ENCODE measurements at regions not wholly inside any gene's neighbourhood (a gene's known extent, or its start where the extent isn't known, plus 50 kb on each side); places are given as distances from the start of the nearest gene placed in this dataset.

- TF ChIP-seq FOSL2 (IDR thresholded peaks at IDR 0.05; ENCODE audit: borderline replicate concordance, low read depth) (no peak), PBX3 (IDR thresholded peaks at IDR 0.05) (no peak)
Observed at GRCh38 chr1:96048572-96049212, 672.9 kb upstream of the PTBP2 start (continued).

GRCh38 chr1:96049759-96050409 lies 671.7 kb upstream of the PTBP2 start:
- Histone ChIP-seq H2AFZ (ENCODE audit: low read depth) (no peak overlapping the region), H3K27ac (ENCODE audit: low read depth in 2 of 2, low read length in 1 of 2) (no peak overlapping the region), H3K9me3 (no peaks in the 10 kb centered on the region), H3K9ac (no peak overlapping the region), H3F3A (replicated peaks; ENCODE audit: insufficient read depth) (no peaks in the 10 kb centered on the region), H3K4me3 (ENCODE audit: low read depth in 2 of 2, low read length in 1 of 2) (no peak overlapping the region), H3K27me3 (ENCODE audit: insufficient read depth) (no peaks in the 10 kb centered on the region), H3K36me3 (replicated peaks in 1 of 2; ENCODE audit: control insufficient read depth in 1 of 2, insufficient read depth in 2 of 2, low read length in 1 of 2) (no peaks in the 10 kb centered on the region), H3K4me1 (ENCODE audit: control insufficient read depth in 1 of 2, insufficient read depth in 2 of 2, low read depth in 1 of 2, low read length in 1 of 2) (no peaks in the 10 kb centered on the region), H3K9me2 (no peaks in the 10 kb centered on the region), H3K79me2 (ENCODE audit: insufficient read depth) (no peaks in the 10 kb centered on the region), H3K4me2 (no peak overlapping the region), H4K20me1 (ENCODE audit: insufficient read depth) (no peaks in the 10 kb centered on the region)
- ChIA-PET CTCF (no interaction called here), POLR2A (no interaction called here)
- WGBS (ENCODE audit: low lambda C conversion rate): 32% methylated on average over 3 of the region's 3 CpGs
- no peak for TF ChIP-seq SMC3 (IDR thresholded peaks at IDR 0.05; ENCODE audit: low read depth, low read length)
- no peak for TF ChIP-seq RAD21 (IDR thresholded peaks at IDR 0.05; ENCODE audit: low read length)
- no peak for TF ChIP-seq RXRA (IDR thresholded peaks at IDR 0.05; ENCODE audit: borderline replicate concordance, low read depth)
- TF ChIP-seq POLR2AphosphoS5 (IDR thresholded peaks at IDR 0.05; ENCODE audit: low read depth, low read length): no peak
- no peak for TF ChIP-seq MEF2A (IDR thresholded peaks at IDR 0.05; ENCODE audit: borderline replicate concordance, low read depth)
- no peak for TF ChIP-seq CTCF (IDR thresholded peaks at IDR 0.05)
- TF ChIP-seq USF1 (IDR thresholded peaks at IDR 0.05; ENCODE audit: borderline replicate concordance, low read depth): no peak
- TF ChIP-seq TCF12 (IDR thresholded peaks at IDR 0.05): no peak
- TF ChIP-seq EP300 (IDR thresholded peaks at IDR 0.05; ENCODE audit: borderline replicate concordance in 1 of 2, low read depth in 1 of 2, low read length in 1 of 2): no peak
- no peak for TF ChIP-seq TAF1 (IDR thresholded peaks at IDR 0.05; ENCODE audit: borderline replicate concordance, low read depth, low read length)
- DNase-seq: no peak

Data from SK-N-SH (cell line).